IgD-negative memory B cell (primary cell): ENCODE measurements at regions not wholly inside any gene's neighbourhood (a gene's known extent, or its start where the extent isn't known, plus 50 kb on each side); places are given as distances from the start of the nearest gene placed in this dataset.
"Not testable (repeated sequence)": the region's sequence is repeated elsewhere in the genome, so short reads cannot be mapped to it uniquely, and the experiment has no call there.

ENCODE experiments used
- H3K27ac Mint-ChIP-seq, 3 donors: one replicate each; pipeline ENCODE4 v1.8.0; 2020 to 2022; ENCODE audit warnings: mild to moderate bottlenecking in 3 of 3, mixed read lengths in 3 of 3, moderate library complexity in 1 of 3
- H3K27me3 Mint-ChIP-seq: one replicate; pipeline ENCODE4 v1.8.0; 2021; ENCODE audit warnings: mixed read lengths
- H3K36me3 Mint-ChIP-seq: one replicate; pipeline ENCODE4 v1.8.0; 2020; ENCODE audit warnings: mild to moderate bottlenecking, mixed read lengths
- H3K4me1 Mint-ChIP-seq, 3 donors: one replicate each; pipeline ENCODE4 v1.8.0; 2020 to 2022; ENCODE audit warnings: mixed read lengths in 3 of 3, mild to moderate bottlenecking in 1 of 3
- H3K4me3 Mint-ChIP-seq, 4 donors: one replicate each; pipeline ENCODE4 v1.8.0; 2020 to 2022; ENCODE audit warnings: mild to moderate bottlenecking in 4 of 4, mixed read lengths in 4 of 4, moderate library complexity in 3 of 4
- H3K9me3 Mint-ChIP-seq, 3 donors: one replicate each; pipeline ENCODE4 v1.8.0; 2020 to 2021; ENCODE audit warnings: mixed read lengths in 3 of 3, mild to moderate bottlenecking in 1 of 3

- Mint-ChIP-seq H3K36me3 (peaks cover 17% of the 10 kb centered on the region), H3K27me3 (no peaks in the 10 kb centered on the region), H3K27ac (peak overlapping the region in 1 of 3 donors; percentile 27), H3K4me3 (peak overlapping the region; percentile 87 to 100 (median 94)), H3K4me1 (no peaks in the 10 kb centered on the region), H3K9me3 (peaks cover 0 to 5% (median 0%) of the 10 kb centered on the region in 3 donors)
Observed at GRCh38 chr14:105858676-105859025, 332.3 kb downstream of the TMEM121 start.

- Mint-ChIP-seq H3K36me3 (peaks cover 19% of the 10 kb centered on the region), H3K4me3 (peak overlapping the region; percentile 87 to 100 (median 94)), H3K27ac (peak overlapping the region in 2 of 3 donors; percentile 12 to 98)
- H3K4me1 Mint-ChIP-seq, H3K27me3 Mint-ChIP-seq, H3K9me3 Mint-ChIP-seq: not testable (repeated sequence)
Observed at GRCh38 chr14:105859073-105859716, 332.8 kb downstream of the TMEM121 start.

- Mint-ChIP-seq H3K4me3 (peak overlapping the region; percentile 89 to 100 (median 100)), H3K36me3 (peaks cover 19% of the 10 kb centered on the region), H3K4me1 (no peaks in the 10 kb centered on the region)
Observed at GRCh38 chr14:105859717-105860614, 333.6 kb downstream of the TMEM121 start.

GRCh38 chr14:105860615-105861580, 334.5 kb downstream of the TMEM121 start:
- peaks cover 19% of the 10 kb centered on the region for H3K36me3 Mint-ChIP-seq
- peak overlapping the region; percentile 92 to 98 (median 98) for H3K27ac Mint-ChIP-seq
- H3K27me3 Mint-ChIP-seq = no peaks in the 10 kb centered on the region
- peak overlapping the region; percentile 89 to 100 (median 100) for H3K4me3 Mint-ChIP-seq
- H3K4me1 Mint-ChIP-seq = no peaks in the 10 kb centered on the region
- H3K9me3 Mint-ChIP-seq = peaks cover 0 to 5% (median 0%) of the 10 kb centered on the region in 3 donors

More at GRCh38 chr14:105859717-105860614, 333.6 kb downstream of the TMEM121 start:
- peaks cover 0 to 5% (median 0%) of the 10 kb centered on the region in 3 donors for H3K9me3 Mint-ChIP-seq
- no peaks in the 10 kb centered on the region for H3K27me3 Mint-ChIP-seq
- H3K27ac Mint-ChIP-seq = peak overlapping the region; percentile 92 to 98 (median 98)

- peaks cover 0 to 5% (median 0%) of the 10 kb centered on the region in 3 donors for H3K9me3 Mint-ChIP-seq
Observed at GRCh38 chr14:105861985-105862465, 335.6 kb downstream of the TMEM121 start.

GRCh38 chr14:105862581-105863239, 336.3 kb downstream of the TMEM121 start:
- Mint-ChIP-seq H3K4me1 (no peaks in the 10 kb centered on the region), H3K4me3 (peak overlapping the region; percentile 89 to 100 (median 100)), H3K27me3 (no peaks in the 10 kb centered on the region), H3K36me3 (peaks cover 19% of the 10 kb centered on the region), H3K9me3 (peaks cover 0 to 5% (median 0%) of the 10 kb centered on the region in 3 donors), H3K27ac (peak overlapping the region; percentile 92 to 98 (median 98))

More at GRCh38 chr14:105861985-105862465, 335.6 kb downstream of the TMEM121 start:
- no peaks in the 10 kb centered on the region for H3K4me1 Mint-ChIP-seq
- H3K27ac Mint-ChIP-seq = peak overlapping the region; percentile 92 to 98 (median 98)
- peak overlapping the region; percentile 89 to 100 (median 100) for H3K4me3 Mint-ChIP-seq
- no peaks in the 10 kb centered on the region for H3K27me3 Mint-ChIP-seq
- H3K36me3 Mint-ChIP-seq = peaks cover 19% of the 10 kb centered on the region

GRCh38 chr14:105863296-105864108, 337.1 kb downstream of the TMEM121 start:
- Mint-ChIP-seq H3K9me3 (peaks cover 0 to 5% (median 0%) of the 10 kb centered on the region in 3 donors), H3K27me3 (no peaks in the 10 kb centered on the region), H3K27ac (peak overlapping the region; percentile 92 to 98 (median 98)), H3K36me3 (peaks cover 19% of the 10 kb centered on the region), H3K4me1 (no peaks in the 10 kb centered on the region), H3K4me3 (peak overlapping the region; percentile 89 to 100 (median 100))

- H3K9me3 Mint-ChIP-seq = peaks cover 0 to 5% (median 0%) of the 10 kb centered on the region in 3 donors
- H3K36me3 Mint-ChIP-seq = peaks cover 19% of the 10 kb centered on the region
- H3K27me3 Mint-ChIP-seq = no peaks in the 10 kb centered on the region
- peak overlapping the region in 2 of 3 donors; percentile 39 to 92 for H3K27ac Mint-ChIP-seq
- no peaks in the 10 kb centered on the region for H3K4me1 Mint-ChIP-seq
- H3K4me3 Mint-ChIP-seq = peak overlapping the region; percentile 89 to 100 (median 100)
Observed at GRCh38 chr14:105864116-105864515, 337.7 kb downstream of the TMEM121 start.

- no peaks in the 10 kb centered on the region for H3K4me1 Mint-ChIP-seq
- H3K36me3 Mint-ChIP-seq = peaks cover 19% of the 10 kb centered on the region
- H3K4me3 Mint-ChIP-seq = peak overlapping the region; percentile 89 to 100 (median 100)
- peaks cover 0 to 5% (median 0%) of the 10 kb centered on the region in 3 donors for H3K9me3 Mint-ChIP-seq
- no peaks in the 10 kb centered on the region for H3K27me3 Mint-ChIP-seq
- no peak overlapping the region for H3K27ac Mint-ChIP-seq
Observed at GRCh38 chr14:105864651-105865265, 338.4 kb downstream of the TMEM121 start.

- Mint-ChIP-seq H3K27me3 (no peaks in the 10 kb centered on the region), H3K4me3 (peak overlapping the region in 3 of 4 donors; percentile 52 to 89 (median 66)), H3K27ac (no peak overlapping the region), H3K4me1 (no peaks in the 10 kb centered on the region), H3K36me3 (peaks cover 17% of the 10 kb centered on the region), H3K9me3 (peaks cover 0 to 5% (median 0%) of the 10 kb centered on the region in 3 donors)
Observed at GRCh38 chr14:105865266-105865903, 339.0 kb downstream of the TMEM121 start.

GRCh38 chr14:105865904-105866840, 339.8 kb downstream of the TMEM121 start:
- Mint-ChIP-seq H3K36me3 (peaks cover 14% of the 10 kb centered on the region), H3K27ac (no peak overlapping the region), H3K4me1 (no peaks in the 10 kb centered on the region), H3K4me3 (no peak overlapping the region), H3K27me3 (no peaks in the 10 kb centered on the region), H3K9me3 (peaks cover 0 to 5% (median 0%) of the 10 kb centered on the region in 3 donors)
